NCI-H774 (cell line): ENCODE measurements at regions not wholly inside any gene's neighbourhood (a gene's known extent, or its start where the extent isn't known, plus 50 kb on each side); places are given as distances from the start of the nearest gene placed in this dataset.

Source experiments
- DNase-seq: peaks from one replicate; lab custom pipeline; 2025; lab: John Stamatoyannopoulos, UW

DNA sequence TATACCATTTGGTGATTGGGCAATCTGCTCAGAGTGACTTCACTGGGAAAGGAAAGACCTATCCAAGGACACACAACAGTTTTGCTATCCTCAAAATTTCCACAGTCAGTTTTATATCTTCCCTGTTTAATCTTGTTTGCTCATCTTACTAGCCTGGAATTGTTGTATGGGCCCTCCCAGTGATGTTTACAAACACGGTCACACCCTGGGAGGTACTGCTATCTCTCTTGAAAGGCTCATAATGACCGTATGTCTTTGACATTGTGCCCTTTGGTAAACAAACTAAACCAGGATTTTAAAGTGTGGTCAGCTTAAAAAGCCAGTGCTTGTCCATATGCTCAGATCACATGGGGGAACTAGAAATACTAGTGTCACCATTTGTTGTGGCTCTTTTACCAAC lies 277.0 kb downstream of the CDH2 start:
- no peak for DNase-seq

- DNase-seq = no peak
Measured at GRCh38 chr18:27894746-27895145, 282.2 kb downstream of the CDH2 start.

- no peak for DNase-seq
Measured at GRCh38 chr18:27887711-27888495, 289.0 kb downstream of the CDH2 start.

GRCh38 chr18:27887287-27887686 lies 289.6 kb downstream of the CDH2 start:
- DNase-seq = no peak

- DNase-seq = no peak
Measured at GRCh38 chr18:27879540-27879939, 297.4 kb downstream of the CDH2 start.

GRCh38 chr18:27871726-27872125 lies 305.2 kb downstream of the CDH2 start:
- DNase-seq = no peak

GRCh38 chr18:27869735-27870134 lies 307.2 kb downstream of the CDH2 start:
- no peak for DNase-seq

GRCh38 chr18:27865431-27865830 lies 311.5 kb downstream of the CDH2 start:
- no peak for DNase-seq

- no peak for DNase-seq
Measured at GRCh38 chr18:27863780-27864430, 313.0 kb downstream of the CDH2 start.

DNA sequence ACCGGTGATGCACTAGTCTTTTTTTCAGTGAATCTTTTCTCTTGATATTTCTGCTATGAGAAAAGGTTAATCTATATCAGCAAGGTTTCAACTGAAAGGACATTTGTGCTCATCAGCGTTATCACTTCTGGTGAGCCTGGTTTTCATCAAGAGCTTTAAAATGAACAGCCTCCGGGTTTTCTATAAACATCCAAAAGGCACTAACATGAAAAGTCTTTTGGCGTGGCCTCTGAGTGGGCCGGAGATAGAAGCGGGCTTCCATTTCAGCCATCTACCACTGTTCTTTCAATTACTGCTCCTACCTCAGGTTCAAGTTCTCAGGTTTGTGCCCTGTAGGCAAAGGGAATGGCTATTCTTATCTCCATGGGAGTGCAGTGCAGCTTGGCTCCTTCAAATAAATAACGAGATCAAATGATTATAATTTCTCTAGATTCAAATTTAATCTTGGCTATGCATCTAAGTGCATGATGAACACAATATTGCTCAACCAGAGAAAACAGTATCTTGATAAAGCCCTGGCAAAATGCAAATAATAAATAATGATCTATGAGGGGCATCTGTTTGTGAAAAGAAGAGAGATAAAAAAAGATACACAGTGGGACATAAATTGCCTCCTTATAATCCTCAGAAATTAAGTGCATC lies 314.8 kb downstream of the CDH2 start:
- DNase-seq = no peak

- DNase-seq = no peak
Measured at GRCh38 chr18:27861539-27861938, 315.4 kb downstream of the CDH2 start.

GRCh38 chr18:27860701-27861107 lies 316.2 kb downstream of the CDH2 start:
- no peak for DNase-seq

DNA sequence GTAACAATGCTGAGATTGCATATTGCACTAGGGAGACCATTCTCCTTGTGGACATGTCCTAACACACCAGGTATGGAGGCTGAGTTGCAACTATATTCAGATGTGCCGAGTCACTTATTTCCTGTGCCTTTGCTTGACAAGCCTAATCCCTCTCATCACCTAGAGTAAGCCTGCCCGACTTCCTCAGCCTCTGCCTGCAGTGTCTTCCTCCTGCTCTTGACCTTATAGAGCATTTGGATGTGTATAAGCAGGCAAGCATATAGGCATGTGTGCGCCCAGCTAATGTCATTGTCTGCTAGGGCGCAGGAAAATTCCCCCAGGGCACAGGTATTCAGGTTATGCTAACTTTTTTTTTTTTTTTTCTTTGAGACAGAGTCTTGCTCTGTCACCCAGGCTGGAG lies 316.9 kb downstream of the CDH2 start:
- no peak for DNase-seq

DNA sequence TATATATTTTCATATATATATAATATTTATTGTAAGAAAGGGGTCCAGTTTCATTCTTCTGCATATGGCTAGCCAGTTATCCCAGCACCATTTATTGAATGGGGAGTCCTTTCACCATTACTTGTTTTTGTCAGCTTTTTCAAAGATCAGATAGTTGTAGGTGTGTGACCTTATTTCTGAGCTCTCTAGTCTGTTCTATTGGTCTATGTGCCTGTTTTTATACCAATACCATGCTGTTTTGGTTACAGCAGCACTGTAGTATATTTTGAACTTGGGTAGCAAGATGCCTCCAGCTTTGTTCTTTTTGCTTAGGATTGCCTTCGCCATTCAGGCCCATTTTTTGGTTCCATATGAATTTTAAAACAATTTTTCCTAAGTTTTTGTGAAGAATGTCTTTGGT lies 320.1 kb downstream of the CDH2 start:
- no peak for DNase-seq

- DNase-seq = peak; percentile 29
Measured at GRCh38 chr18:27855486-27855885, 321.4 kb downstream of the CDH2 start.

DNA sequence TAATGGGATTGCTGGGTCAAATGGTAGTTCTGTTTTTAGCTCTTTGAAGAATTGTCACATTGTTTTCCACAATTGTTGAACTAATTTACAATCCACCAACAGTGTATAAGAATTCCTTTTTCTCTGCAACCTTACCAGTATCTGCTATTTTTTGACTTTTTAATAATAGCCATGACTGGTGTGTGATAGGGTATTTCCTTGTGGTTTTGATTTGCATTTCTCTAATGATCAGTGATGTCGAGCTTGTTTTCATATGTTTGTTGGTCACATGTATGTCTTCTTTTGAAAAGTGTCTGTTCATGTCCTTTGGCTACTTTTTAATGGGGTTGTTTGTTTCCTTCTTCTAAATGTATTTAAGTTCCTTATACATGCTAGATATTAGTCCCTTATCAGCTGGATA lies 322.3 kb downstream of the CDH2 start:
- DNase-seq = no peak

- DNase-seq = no peak
Measured at GRCh38 chr18:27848336-27848735, 328.6 kb downstream of the CDH2 start.

DNA sequence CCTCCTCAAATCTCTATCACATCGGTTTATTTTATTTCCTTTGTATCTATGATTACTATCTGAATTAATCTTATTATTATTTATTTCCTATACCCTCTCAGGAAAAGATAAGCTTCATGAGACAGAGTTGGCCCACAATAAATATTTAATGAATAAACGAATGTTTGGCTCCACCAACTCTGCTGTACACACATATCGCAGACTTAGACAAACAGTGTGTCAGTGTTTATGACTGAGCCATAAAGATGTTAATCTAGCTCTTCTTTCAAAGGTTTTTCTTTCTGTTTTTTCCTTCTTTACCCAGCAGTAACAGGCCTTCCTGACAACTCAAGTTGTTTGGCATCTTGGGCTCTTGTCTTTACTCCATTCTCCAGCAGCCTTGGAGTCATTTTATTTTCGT lies 329.5 kb downstream of the CDH2 start:
- DNase-seq = no peak

DNA sequence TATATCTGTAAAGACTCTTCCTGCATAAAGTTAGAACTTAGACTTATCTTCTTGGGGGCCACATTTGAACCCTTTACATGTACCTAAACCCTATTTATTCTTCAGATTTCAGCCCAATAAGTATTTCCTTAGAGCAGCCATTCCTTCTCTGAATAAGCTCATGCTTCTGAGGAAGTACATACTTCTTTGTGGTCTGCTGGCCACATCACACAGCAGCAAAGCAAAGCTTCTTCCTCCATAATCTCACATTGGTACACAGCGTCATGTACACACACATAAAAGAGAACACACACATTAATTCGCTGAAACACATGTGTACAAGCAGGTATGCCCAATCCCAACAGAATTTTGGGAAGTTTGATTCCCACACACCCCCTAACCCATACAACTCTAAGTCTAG lies 331.0 kb downstream of the CDH2 start:
- DNase-seq = no peak

DNA sequence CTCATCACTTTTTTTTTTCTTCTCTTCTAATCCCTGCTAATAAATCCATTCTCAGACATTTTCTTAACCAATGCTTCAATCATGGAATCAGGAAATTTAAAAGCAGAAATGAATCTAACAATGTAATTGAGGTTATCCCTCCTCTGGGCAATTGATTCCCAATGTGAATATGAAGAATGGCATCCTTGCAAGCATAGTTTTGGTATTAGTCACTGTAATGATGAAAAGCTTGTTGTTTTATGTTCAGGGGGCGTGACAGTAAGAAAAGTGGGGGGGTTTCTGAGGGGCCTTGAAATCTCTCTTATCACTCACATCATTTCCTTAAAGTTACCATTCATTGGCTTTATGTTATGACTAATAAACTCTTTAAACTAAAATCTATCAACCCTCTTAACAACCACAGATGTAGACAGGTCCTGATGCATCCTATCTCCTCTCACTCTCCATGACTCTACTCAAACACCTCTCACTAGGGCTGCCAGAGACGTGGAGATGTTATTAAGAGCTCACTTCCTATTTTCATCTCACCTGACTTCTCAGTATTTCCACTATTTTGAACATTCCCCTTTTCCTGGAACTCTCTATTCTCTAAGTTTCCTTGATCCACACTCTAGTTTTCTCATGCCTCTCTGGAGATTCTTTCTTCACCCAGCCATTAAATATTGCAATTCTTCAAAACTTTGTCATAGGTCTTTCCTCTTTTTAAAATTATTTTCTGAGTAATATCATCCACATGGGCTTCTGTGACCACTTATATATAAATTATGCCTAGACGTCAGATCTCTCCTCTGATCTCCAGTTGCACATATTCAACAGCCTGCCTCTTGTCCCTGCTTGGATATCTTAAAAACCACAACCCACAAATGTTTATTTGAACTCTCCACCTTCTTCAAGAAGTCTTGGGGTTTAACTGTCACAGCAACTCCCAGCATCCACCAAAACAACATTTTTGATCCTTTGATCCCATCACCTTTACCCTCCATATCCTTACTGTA lies 332.9 kb downstream of the CDH2 start:
- no peak for DNase-seq

DNA sequence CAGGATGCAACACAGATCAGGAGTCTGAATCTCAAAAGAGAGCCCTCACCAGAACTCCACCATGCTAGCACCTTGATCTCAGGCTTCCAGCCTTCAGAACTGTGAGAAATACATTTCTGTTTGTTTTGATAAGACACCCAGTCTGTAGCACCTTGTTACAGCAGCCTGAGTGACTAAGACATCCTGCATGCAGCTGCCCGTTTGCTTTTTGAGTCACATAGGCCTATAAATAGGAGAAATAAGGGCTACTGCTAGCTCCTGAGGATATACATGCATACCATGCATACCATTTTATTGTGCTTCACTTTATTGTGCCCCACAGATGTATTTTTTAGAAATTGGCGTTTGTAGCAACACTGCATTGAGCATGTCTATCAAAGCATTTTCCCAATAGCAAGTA lies 337.8 kb downstream of the CDH2 start:
- no peak for DNase-seq

- no peak for DNase-seq
Measured at GRCh38 chr18:27838225-27838624, 338.7 kb downstream of the CDH2 start.
